Prostate gland (tissue), 2 donors: ENCODE measurements at regions not wholly inside any gene's neighbourhood (a gene's known extent, or its start where the extent isn't known, plus 50 kb on each side); places are given as distances from the start of the nearest gene placed in this dataset.
"Not testable (repeated sequence)": the region's sequence is repeated elsewhere in the genome, so short reads cannot be mapped to it uniquely, and the experiment has no call there.

ENCODE experiments used
- DNase-seq: peaks from one replicate; pipeline ENCODE4 v3.0.0-alpha.2; 2019; ENCODE audit warnings: low spot score
- H3K27ac ChIP-seq, 2 donors: fragments of 200-600 bp; sonication (generic); 2 replicates each; pipeline ENCODE4 v1.5.1; 2017 to 2019
- H3K27me3 ChIP-seq: fragments of 200-600 bp; sonication (generic); replicated peaks from 2 replicates; pipeline ENCODE4 v1.5.1; 2019; ENCODE audit not compliant: insufficient read depth
- H3K36me3 ChIP-seq, 2 donors: fragments of 200-600 bp; sonication (generic); 1 replicate in 1 of 2; 2 replicates in 1 of 2; pipeline versions ENCODE4 v1.5.1 to v1.8.1; 2017 to 2019
- H3K4me1 ChIP-seq: fragments of 200-600 bp; sonication (generic); replicated peaks from 2 replicates; pipeline ENCODE4 v1.5.1; 2019
- H3K4me3 ChIP-seq, 2 donors: fragments of 200-600 bp; sonication (generic); 2 replicates each; pipeline ENCODE4 v1.5.1; 2017 to 2019
- H3K9me3 ChIP-seq: fragments of 200-600 bp; sonication (generic); 2 replicates; pipeline ENCODE4 v1.5.1; 2017
- CTCF ChIP-seq, 4 experiments: fragments of 200-600 bp in 2 of 4; fragments of 450-650 bp in 2 of 4; sonication (generic) in 2 of 4; IDR thresholded peaks; 1 replicate in 3 of 4; 2 replicates in 1 of 4; pipeline ENCODE4 v1.5.1; 2016 to 2019; ENCODE audit warnings: antibody characterized with exemption in 4 of 4, mild to moderate bottlenecking in 2 of 4, moderate library complexity in 2 of 4
- POLR2A ChIP-seq: fragments of 450-650 bp; IDR thresholded peaks from one replicate; pipeline ENCODE4 v1.6.1; 2016; ENCODE audit warnings: antibody characterized with exemption, mild to moderate bottlenecking
- POLR2AphosphoS5 ChIP-seq: sonication (generic); formaldehyde crosslinking; IDR thresholded peaks from one replicate; pipeline ENCODE4 v1.6.1; 2017; ENCODE audit warnings: antibody characterized with exemption
- WGBS: methylation state at CpG from one replicate; pipeline ENCODE4 v1.1.5; 2018; 5-methylcytosine and 5-hydroxymethylcytosine counted together
- intact Hi-C: fragments of 100-400 bp; cut with DNase I; formaldehyde crosslinking; loops from one replicate; pipeline ENCODE4 v1.14.2; 2022

GRCh38 chr5:92627186-92627585 lies 953.8 kb downstream of the NR2F1-AS1 start:
- no peaks in the 10 kb centered on the region for H3K9me3 ChIP-seq
- no peak for DNase-seq
- H3K27ac ChIP-seq, result no peak overlapping the region
- no peaks in the 10 kb centered on the region for H3K36me3 ChIP-seq
- H3K4me3 ChIP-seq, result no peak overlapping the region
- WGBS, result 39% methylated on average over 1 of the region's 1 CpG
- TF ChIP-seq POLR2AphosphoS5 (no peak), POLR2A (no peak), CTCF (IDR thresholded peaks at IDR 0.05) (no peak)
- H3K4me1 ChIP-seq, result no peaks in the 10 kb centered on the region
- intact Hi-C loops, result no loop called here
- no peaks in the 10 kb centered on the region for H3K27me3 ChIP-seq

GRCh38 chr5:92616085-92616484 lies 964.9 kb downstream of the NR2F1-AS1 start:
- H3K36me3 ChIP-seq, result no peaks in the 10 kb centered on the region
- intact Hi-C loops, result no loop called here
- H3K27ac ChIP-seq, result no peak overlapping the region
- WGBS, result 29% methylated on average over 1 of the region's 1 CpG
- no peak overlapping the region for H3K4me3 ChIP-seq
- DNase-seq, result no peak
- no peaks in the 10 kb centered on the region for H3K9me3 ChIP-seq
- TF ChIP-seq POLR2A (no peak), CTCF (IDR thresholded peaks at IDR 0.05) (no peak), POLR2AphosphoS5 (no peak)
- no peaks in the 10 kb centered on the region for H3K27me3 ChIP-seq
- no peaks in the 10 kb centered on the region for H3K4me1 ChIP-seq

- no peaks in the 10 kb centered on the region for H3K9me3 ChIP-seq
- H3K27me3 ChIP-seq, result no peaks in the 10 kb centered on the region
- H3K27ac ChIP-seq, result no peak overlapping the region
- H3K36me3 ChIP-seq, result no peaks in the 10 kb centered on the region
- DNase-seq, result no peak
- no peaks in the 10 kb centered on the region for H3K4me1 ChIP-seq
- TF ChIP-seq CTCF (IDR thresholded peaks at IDR 0.05), result no peak
- no peak for TF ChIP-seq POLR2AphosphoS5
- no peak for TF ChIP-seq POLR2A
- WGBS, result 95% methylated on average over 4 of the region's 4 CpGs
- intact Hi-C loops, result no loop called here
- H3K4me3 ChIP-seq, result no peak overlapping the region
Measured at GRCh38 chr5:92613546-92613945, 967.5 kb downstream of the NR2F1-AS1 start.

- H3K9me3 ChIP-seq, intact Hi-C loops, H3K4me1 ChIP-seq, H3K36me3 ChIP-seq, H3K27me3 ChIP-seq, DNase-seq, H3K27ac ChIP-seq, H3K4me3 ChIP-seq: not testable (repeated sequence)
Measured at GRCh38 chr5:92610435-92610834, 970.6 kb downstream of the NR2F1-AS1 start.

GRCh38 chr5:92605591-92605990 lies 975.4 kb downstream of the NR2F1-AS1 start:
- no peak for DNase-seq
- H3K4me1 ChIP-seq, result no peaks in the 10 kb centered on the region
- H3K27ac ChIP-seq, result no peak overlapping the region
- WGBS, result 56% methylated on average over 2 of the region's 2 CpGs
- H3K9me3 ChIP-seq, result no peaks in the 10 kb centered on the region
- no peaks in the 10 kb centered on the region for H3K27me3 ChIP-seq
- H3K4me3 ChIP-seq, result no peak overlapping the region
- no peak for TF ChIP-seq POLR2AphosphoS5
- TF ChIP-seq POLR2A, result no peak
- TF ChIP-seq CTCF (IDR thresholded peaks at IDR 0.05), result no peak
- H3K36me3 ChIP-seq, result no peaks in the 10 kb centered on the region
- intact Hi-C loops, result no loop called here
